IPS DF 6.9 (cell line): ENCODE measurements at regions not wholly inside any gene's neighbourhood (a gene's known extent, or its start where the extent isn't known, plus 50 kb on each side); places are given as distances from the start of the nearest gene placed in this dataset.

Experiments used
- DNase-seq: peaks from one replicate; pipeline ENCODE4 v3.0.0-alpha.2; 2013; ENCODE audit warnings: low read depth, low spot score
- H3K27ac ChIP-seq: one replicate; pipeline ENCODE4 v1.5.1; 2013; ENCODE audit warnings: low read length, control low read depth
- H3K27me3 ChIP-seq: 2 replicates; pipeline ENCODE4 v1.6.1; 2013; ENCODE audit warnings: mild to moderate bottlenecking, low read length; ENCODE audit not compliant: control insufficient read depth, insufficient read depth
- H3K36me3 ChIP-seq: 2 replicates; pipeline ENCODE4 v1.6.1; 2013; ENCODE audit warnings: low read length; ENCODE audit not compliant: control insufficient read depth, insufficient read depth
- H3K4me1 ChIP-seq: 2 replicates; pipeline ENCODE4 v1.6.1; 2013; ENCODE audit warnings: low read length; ENCODE audit not compliant: control insufficient read depth, insufficient read depth
- H3K4me3 ChIP-seq: 2 replicates; pipeline ENCODE4 v1.5.1; 2013; ENCODE audit warnings: mild to moderate bottlenecking, low read length
- H3K9me3 ChIP-seq: 2 replicates; pipeline ENCODE4 v1.6.1; 2013; ENCODE audit warnings: low read length, inconsistent platforms; ENCODE audit not compliant: control insufficient read depth, insufficient read depth
- WGBS: extraction: QIAGEN DNeasy Blood & Tissue Kit; methylation state at CpG from one replicate; pipeline ENCODE4 v1.1.7; 2013; ENCODE audit warnings: mixed read lengths, missing lambda C conversion rate; ENCODE audit not compliant: insufficient read length, insufficient coverage; 5-methylcytosine and 5-hydroxymethylcytosine counted together

GRCh38 chr16:72689851-72690250 lies 358.1 kb downstream of the ZFHX3 start:
- no CpG with 5 or more reads among the region's 2 CpGs for WGBS
- Histone ChIP-seq H3K36me3 (no peaks in the 10 kb centered on the region), H3K27ac (no peak overlapping the region), H3K4me1 (no peaks in the 10 kb centered on the region), H3K9me3 (no peaks in the 10 kb centered on the region), H3K27me3 (no peaks in the 10 kb centered on the region), H3K4me3 (no peak overlapping the region)
- no peak for DNase-seq

- no peak overlapping the region for H3K4me3 ChIP-seq
- no peaks in the 10 kb centered on the region for H3K9me3 ChIP-seq
- H3K27me3 ChIP-seq = no peaks in the 10 kb centered on the region
- WGBS = no CpG with 5 or more reads among the region's 2 CpGs
- no peaks in the 10 kb centered on the region for H3K36me3 ChIP-seq
- H3K4me1 ChIP-seq = no peaks in the 10 kb centered on the region
- H3K27ac ChIP-seq = no peak overlapping the region
- DNase-seq = no peak
Observed at GRCh38 chr16:72680732-72681131, 367.2 kb downstream of the ZFHX3 start.

GRCh38 chr16:72679856-72680255 lies 368.1 kb downstream of the ZFHX3 start:
- Histone ChIP-seq H3K36me3 (no peaks in the 10 kb centered on the region), H3K4me3 (no peak overlapping the region), H3K4me1 (no peaks in the 10 kb centered on the region), H3K27ac (no peak overlapping the region), H3K27me3 (no peaks in the 10 kb centered on the region), H3K9me3 (no peaks in the 10 kb centered on the region)
- DNase-seq = no peak

- no peaks in the 10 kb centered on the region for H3K4me1 ChIP-seq
- no peak for DNase-seq
- no CpG with 5 or more reads among the region's 2 CpGs for WGBS
- no peaks in the 10 kb centered on the region for H3K9me3 ChIP-seq
- H3K4me3 ChIP-seq = no peak overlapping the region
- no peaks in the 10 kb centered on the region for H3K27me3 ChIP-seq
- H3K36me3 ChIP-seq = no peaks in the 10 kb centered on the region
- no peak overlapping the region for H3K27ac ChIP-seq
Observed at GRCh38 chr16:72677662-72678447, 370.1 kb downstream of the ZFHX3 start.

GRCh38 chr16:72673118-72673517 lies 374.8 kb downstream of the ZFHX3 start:
- DNase-seq = no peak
- H3K4me3 ChIP-seq = no peak overlapping the region
- H3K27me3 ChIP-seq = no peaks in the 10 kb centered on the region
- H3K4me1 ChIP-seq = no peaks in the 10 kb centered on the region
- no peaks in the 10 kb centered on the region; the same call in 1 of the 2 replicates for H3K9me3 ChIP-seq
- no peaks in the 10 kb centered on the region for H3K36me3 ChIP-seq
- WGBS = no CpG with 5 or more reads among the region's 1 CpG
- no peak overlapping the region for H3K27ac ChIP-seq

- Histone ChIP-seq H3K36me3 (no peaks in the 10 kb centered on the region), H3K9me3 (no peaks in the 10 kb centered on the region), H3K4me1 (no peaks in the 10 kb centered on the region), H3K27ac (no peak overlapping the region), H3K4me3 (no peak overlapping the region), H3K27me3 (no peaks in the 10 kb centered on the region)
- WGBS = no CpG with 5 or more reads among the region's 2 CpGs
- DNase-seq = no peak
Observed at GRCh38 chr16:72666267-72666666, 381.7 kb downstream of the ZFHX3 start.

- H3K4me3 ChIP-seq = no peak overlapping the region; the same call in 1 of the 2 replicates
- no peaks in the 10 kb centered on the region for H3K9me3 ChIP-seq
- no CpG with 5 or more reads among the region's 4 CpGs for WGBS
- H3K4me1 ChIP-seq = no peaks in the 10 kb centered on the region
- H3K27ac ChIP-seq = no peak overlapping the region
- no peak for DNase-seq
- no peaks in the 10 kb centered on the region for H3K36me3 ChIP-seq
- no peaks in the 10 kb centered on the region for H3K27me3 ChIP-seq
Observed at GRCh38 chr16:72665701-72666100, 382.2 kb downstream of the ZFHX3 start.

GRCh38 chr16:72664509-72665408 lies 383.2 kb downstream of the ZFHX3 start:
- no CpG with 5 or more reads among the region's 60 CpGs for WGBS
- H3K9me3 ChIP-seq = no peaks in the 10 kb centered on the region
- DNase-seq = peak; percentile 96
- no peaks in the 10 kb centered on the region for H3K36me3 ChIP-seq
- H3K27ac ChIP-seq = no peak overlapping the region
- no peaks in the 10 kb centered on the region for H3K4me1 ChIP-seq
- H3K4me3 ChIP-seq = peak overlapping the region; percentile 63
- H3K27me3 ChIP-seq = no peaks in the 10 kb centered on the region

- Histone ChIP-seq H3K27ac (no peak overlapping the region), H3K36me3 (no peaks in the 10 kb centered on the region), H3K9me3 (no peaks in the 10 kb centered on the region), H3K27me3 (no peaks in the 10 kb centered on the region), H3K4me1 (no peaks in the 10 kb centered on the region), H3K4me3 (peak overlapping the region; percentile 63; the same call in 1 of the 2 replicates)
- no CpG with 5 or more reads among the region's 18 CpGs for WGBS
- no peak for DNase-seq
Observed at GRCh38 chr16:72664056-72664508, 383.8 kb downstream of the ZFHX3 start.

- H3K9me3 ChIP-seq = no peaks in the 10 kb centered on the region
- no peaks in the 10 kb centered on the region for H3K4me1 ChIP-seq
- no peak overlapping the region for H3K27ac ChIP-seq
- no peaks in the 10 kb centered on the region for H3K27me3 ChIP-seq
- no CpG with 5 or more reads among the region's 5 CpGs for WGBS
- DNase-seq = no peak
- H3K36me3 ChIP-seq = no peaks in the 10 kb centered on the region
- no peak overlapping the region for H3K4me3 ChIP-seq
Observed at GRCh38 chr16:72658888-72659717, 388.8 kb downstream of the ZFHX3 start.
